ENCODE measurements at regions not wholly inside any gene's neighbourhood (a gene's known extent, or its start where the extent isn't known, plus 50 kb on each side); places are given as distances from the start of the nearest gene placed in this dataset.

DNA sequence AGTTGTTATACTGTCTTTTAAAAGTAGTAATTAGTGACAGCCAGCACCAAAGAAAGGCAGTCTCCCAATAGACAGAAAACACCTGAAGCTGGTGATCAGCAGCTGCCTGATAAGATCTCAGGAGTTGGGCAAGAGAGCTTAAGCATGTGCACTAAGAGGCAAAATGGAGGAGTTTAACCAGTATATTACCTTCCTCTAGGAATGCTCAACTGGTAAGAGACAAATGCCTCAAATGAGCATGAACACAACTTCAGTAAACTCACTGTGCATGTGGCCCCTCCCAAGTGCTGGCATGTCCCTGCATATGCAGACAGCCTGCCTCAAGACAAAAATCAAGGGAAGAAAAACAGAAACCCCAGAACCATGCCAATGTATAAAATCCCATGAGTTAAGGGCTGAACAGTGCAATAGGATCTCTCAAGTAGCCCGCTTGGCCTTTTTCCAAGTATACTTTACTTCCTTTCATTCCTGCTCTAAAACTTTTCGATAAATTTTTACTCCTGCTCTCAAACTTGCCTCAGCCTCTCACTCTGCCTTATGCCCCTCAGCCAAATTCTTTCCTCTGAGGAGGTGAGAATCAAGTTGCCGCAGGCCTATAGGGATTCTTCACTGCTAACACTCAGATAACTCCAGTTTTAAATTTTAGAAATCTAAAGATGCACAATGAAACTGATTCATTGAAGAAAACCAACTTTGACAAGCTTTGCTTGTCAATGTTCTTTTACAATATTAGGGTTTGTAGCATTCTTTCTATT is 724.8 kb upstream of the RIOK2 start:
- CTCF ChIA-PET = no interaction called here
- H3K36me3 Mint-ChIP-seq = peaks cover 43% of the 10 kb centered on the region

More for the DNA sequence above, 724.8 kb upstream of the RIOK2 start:
- no peak overlapping the region for H3K4me3 Mint-ChIP-seq
- no peak for TF ChIP-seq SP1 (CRISPR knock-in tag; conservative IDR thresholded peaks at IDR 0.05)
- TF ChIP-seq GABPB1 (CRISPR knock-in tag; IDR thresholded peaks at IDR 0.05) = no peak
- no peak for TF ChIP-seq CBFB (CRISPR knock-in tag; IDR thresholded peaks at IDR 0.05; ENCODE audit: low read depth)
- TF ChIP-seq ZBTB43 (CRISPR knock-in tag; IDR thresholded peaks at IDR 0.05) = no peak
- TF ChIP-seq, protein P1, sequence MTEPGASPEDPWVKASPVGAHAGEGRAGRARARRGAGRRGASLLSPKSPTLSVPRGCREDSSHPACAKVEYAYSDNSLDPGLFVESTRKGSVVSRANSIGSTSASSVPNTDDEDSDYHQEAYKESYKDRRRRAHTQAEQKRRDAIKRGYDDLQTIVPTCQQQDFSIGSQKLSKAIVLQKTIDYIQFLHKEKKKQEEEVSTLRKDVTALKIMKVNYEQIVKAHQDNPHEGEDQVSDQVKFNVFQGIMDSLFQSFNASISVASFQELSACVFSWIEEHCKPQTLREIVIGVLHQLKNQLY (CRISPR knock-in tag; IDR thresholded peaks at IDR 0.05) = no peak
- no peak for TF ChIP-seq ZNF317 (CRISPR knock-in tag; IDR thresholded peaks at IDR 0.05; ENCODE audit: borderline replicate concordance, low read depth)
- no peak for TF ChIP-seq ZNF423 (CRISPR knock-in tag; IDR thresholded peaks at IDR 0.05)
- no peak for TF ChIP-seq RORB (CRISPR knock-in tag; IDR thresholded peaks at IDR 0.05)
- TF ChIP-seq, protein P2, sequence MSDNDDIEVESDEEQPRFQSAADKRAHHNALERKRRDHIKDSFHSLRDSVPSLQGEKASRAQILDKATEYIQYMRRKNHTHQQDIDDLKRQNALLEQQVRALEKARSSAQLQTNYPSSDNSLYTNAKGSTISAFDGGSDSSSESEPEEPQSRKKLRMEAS (CRISPR knock-in tag; IDR thresholded peaks at IDR 0.05) = no peak
- no peak for TF ChIP-seq NFE2L1 (CRISPR knock-in tag; IDR thresholded peaks at IDR 0.05)
- TF ChIP-seq ZNF396 (CRISPR knock-in tag; IDR thresholded peaks at IDR 0.05; ENCODE audit: borderline replicate concordance) = no peak
- TF ChIP-seq, protein P3, sequence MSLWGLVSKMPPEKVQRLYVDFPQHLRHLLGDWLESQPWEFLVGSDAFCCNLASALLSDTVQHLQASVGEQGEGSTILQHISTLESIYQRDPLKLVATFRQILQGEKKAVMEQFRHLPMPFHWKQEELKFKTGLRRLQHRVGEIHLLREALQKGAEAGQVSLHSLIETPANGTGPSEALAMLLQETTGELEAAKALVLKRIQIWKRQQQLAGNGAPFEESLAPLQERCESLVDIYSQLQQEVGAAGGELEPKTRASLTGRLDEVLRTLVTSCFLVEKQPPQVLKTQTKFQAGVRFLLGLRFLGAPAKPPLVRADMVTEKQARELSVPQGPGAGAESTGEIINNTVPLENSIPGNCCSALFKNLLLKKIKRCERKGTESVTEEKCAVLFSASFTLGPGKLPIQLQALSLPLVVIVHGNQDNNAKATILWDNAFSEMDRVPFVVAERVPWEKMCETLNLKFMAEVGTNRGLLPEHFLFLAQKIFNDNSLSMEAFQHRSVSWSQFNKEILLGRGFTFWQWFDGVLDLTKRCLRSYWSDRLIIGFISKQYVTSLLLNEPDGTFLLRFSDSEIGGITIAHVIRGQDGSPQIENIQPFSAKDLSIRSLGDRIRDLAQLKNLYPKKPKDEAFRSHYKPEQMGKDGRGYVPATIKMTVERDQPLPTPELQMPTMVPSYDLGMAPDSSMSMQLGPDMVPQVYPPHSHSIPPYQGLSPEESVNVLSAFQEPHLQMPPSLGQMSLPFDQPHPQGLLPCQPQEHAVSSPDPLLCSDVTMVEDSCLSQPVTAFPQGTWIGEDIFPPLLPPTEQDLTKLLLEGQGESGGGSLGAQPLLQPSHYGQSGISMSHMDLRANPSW (CRISPR knock-in tag; conservative IDR thresholded peaks at IDR 0.05; ENCODE audit: low read depth) = no peak
- no peak for TF ChIP-seq E2F5 (CRISPR knock-in tag; IDR thresholded peaks at IDR 0.05)
- TF ChIP-seq, protein P4, sequence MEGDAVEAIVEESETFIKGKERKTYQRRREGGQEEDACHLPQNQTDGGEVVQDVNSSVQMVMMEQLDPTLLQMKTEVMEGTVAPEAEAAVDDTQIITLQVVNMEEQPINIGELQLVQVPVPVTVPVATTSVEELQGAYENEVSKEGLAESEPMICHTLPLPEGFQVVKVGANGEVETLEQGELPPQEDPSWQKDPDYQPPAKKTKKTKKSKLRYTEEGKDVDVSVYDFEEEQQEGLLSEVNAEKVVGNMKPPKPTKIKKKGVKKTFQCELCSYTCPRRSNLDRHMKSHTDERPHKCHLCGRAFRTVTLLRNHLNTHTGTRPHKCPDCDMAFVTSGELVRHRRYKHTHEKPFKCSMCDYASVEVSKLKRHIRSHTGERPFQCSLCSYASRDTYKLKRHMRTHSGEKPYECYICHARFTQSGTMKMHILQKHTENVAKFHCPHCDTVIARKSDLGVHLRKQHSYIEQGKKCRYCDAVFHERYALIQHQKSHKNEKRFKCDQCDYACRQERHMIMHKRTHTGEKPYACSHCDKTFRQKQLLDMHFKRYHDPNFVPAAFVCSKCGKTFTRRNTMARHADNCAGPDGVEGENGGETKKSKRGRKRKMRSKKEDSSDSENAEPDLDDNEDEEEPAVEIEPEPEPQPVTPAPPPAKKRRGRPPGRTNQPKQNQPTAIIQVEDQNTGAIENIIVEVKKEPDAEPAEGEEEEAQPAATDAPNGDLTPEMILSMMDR (IDR thresholded peaks at IDR 0.05) = no peak
- TF ChIP-seq ZMAT4 (CRISPR knock-in tag; IDR thresholded peaks at IDR 0.05) = no peak
- TF ChIP-seq, protein P5, sequence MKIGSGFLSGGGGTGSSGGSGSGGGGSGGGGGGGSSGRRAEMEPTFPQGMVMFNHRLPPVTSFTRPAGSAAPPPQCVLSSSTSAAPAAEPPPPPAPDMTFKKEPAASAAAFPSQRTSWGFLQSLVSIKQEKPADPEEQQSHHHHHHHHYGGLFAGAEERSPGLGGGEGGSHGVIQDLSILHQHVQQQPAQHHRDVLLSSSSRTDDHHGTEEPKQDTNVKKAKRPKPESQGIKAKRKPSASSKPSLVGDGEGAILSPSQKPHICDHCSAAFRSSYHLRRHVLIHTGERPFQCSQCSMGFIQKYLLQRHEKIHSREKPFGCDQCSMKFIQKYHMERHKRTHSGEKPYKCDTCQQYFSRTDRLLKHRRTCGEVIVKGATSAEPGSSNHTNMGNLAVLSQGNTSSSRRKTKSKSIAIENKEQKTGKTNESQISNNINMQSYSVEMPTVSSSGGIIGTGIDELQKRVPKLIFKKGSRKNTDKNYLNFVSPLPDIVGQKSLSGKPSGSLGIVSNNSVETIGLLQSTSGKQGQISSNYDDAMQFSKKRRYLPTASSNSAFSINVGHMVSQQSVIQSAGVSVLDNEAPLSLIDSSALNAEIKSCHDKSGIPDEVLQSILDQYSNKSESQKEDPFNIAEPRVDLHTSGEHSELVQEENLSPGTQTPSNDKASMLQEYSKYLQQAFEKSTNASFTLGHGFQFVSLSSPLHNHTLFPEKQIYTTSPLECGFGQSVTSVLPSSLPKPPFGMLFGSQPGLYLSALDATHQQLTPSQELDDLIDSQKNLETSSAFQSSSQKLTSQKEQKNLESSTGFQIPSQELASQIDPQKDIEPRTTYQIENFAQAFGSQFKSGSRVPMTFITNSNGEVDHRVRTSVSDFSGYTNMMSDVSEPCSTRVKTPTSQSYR (CRISPR knock-in tag; IDR thresholded peaks at IDR 0.05) = no peak
- no peak for TF ChIP-seq ZNF232 (CRISPR knock-in tag; IDR thresholded peaks at IDR 0.05)
- TF ChIP-seq CREM (CRISPR knock-in tag; IDR thresholded peaks at IDR 0.05) = no peak
- TF ChIP-seq MYBL2 (CRISPR knock-in tag; IDR thresholded peaks at IDR 0.05) = no peak
- H3K9me3 Mint-ChIP-seq = peaks cover 41% of the 10 kb centered on the region
- POLR2A ChIA-PET = no interaction called here
- H3K4me1 Mint-ChIP-seq = peaks cover 21% of the 10 kb centered on the region
- DNase-seq (ENCODE audit: low spot score) (no peak), ATAC-seq (no peak)
- no peak overlapping the region for H3K27ac Mint-ChIP-seq
- no peaks in the 10 kb centered on the region for H3K27me3 Mint-ChIP-seq (ENCODE audit: low read depth)

All from WTC11 (cell line).